ENCODE measurements at regions not wholly inside any gene's neighbourhood (a gene's known extent, or its start where the extent isn't known, plus 50 kb on each side); places are given as distances from the start of the nearest gene placed in this dataset.
"Not testable (repeated sequence)": the region's sequence is repeated elsewhere in the genome, so short reads cannot be mapped to it uniquely, and the experiment has no call there.

GRCh38 chrX:73967461-73967860, 114.9 kb upstream of the XIST start:
- not testable (repeated sequence) for TF ChIP-seq POLR2A (IDR thresholded peaks at IDR 0.05)
- TF ChIP-seq, protein P1, sequence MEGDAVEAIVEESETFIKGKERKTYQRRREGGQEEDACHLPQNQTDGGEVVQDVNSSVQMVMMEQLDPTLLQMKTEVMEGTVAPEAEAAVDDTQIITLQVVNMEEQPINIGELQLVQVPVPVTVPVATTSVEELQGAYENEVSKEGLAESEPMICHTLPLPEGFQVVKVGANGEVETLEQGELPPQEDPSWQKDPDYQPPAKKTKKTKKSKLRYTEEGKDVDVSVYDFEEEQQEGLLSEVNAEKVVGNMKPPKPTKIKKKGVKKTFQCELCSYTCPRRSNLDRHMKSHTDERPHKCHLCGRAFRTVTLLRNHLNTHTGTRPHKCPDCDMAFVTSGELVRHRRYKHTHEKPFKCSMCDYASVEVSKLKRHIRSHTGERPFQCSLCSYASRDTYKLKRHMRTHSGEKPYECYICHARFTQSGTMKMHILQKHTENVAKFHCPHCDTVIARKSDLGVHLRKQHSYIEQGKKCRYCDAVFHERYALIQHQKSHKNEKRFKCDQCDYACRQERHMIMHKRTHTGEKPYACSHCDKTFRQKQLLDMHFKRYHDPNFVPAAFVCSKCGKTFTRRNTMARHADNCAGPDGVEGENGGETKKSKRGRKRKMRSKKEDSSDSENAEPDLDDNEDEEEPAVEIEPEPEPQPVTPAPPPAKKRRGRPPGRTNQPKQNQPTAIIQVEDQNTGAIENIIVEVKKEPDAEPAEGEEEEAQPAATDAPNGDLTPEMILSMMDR (IDR thresholded peaks at IDR 0.05 in 4 of 5, conservative IDR thresholded peaks at IDR 0.05 in 1 of 5), result not testable (repeated sequence)
